GM13977 (cell line): ENCODE measurements at regions not wholly inside any gene's neighbourhood (a gene's known extent, or its start where the extent isn't known, plus 50 kb on each side); places are given as distances from the start of the nearest gene placed in this dataset.

Experiments
- DNase-seq: peaks from one replicate; pipeline ENCODE4 v3.0.0; 2012; ENCODE audit warnings: low spot score
- in situ Hi-C: fragments of 300-500 bp; cut with MboI; formaldehyde crosslinking; loops from one replicate; pipeline ENCODE4 v1.12.0; 2022; ENCODE audit warnings: low sequenced_read_pairs, low pct_unique_long_range_greater_than_20kb, mixed read lengths, inconsistent platforms; ENCODE audit not compliant: unreplicated experiment
- TF ChIP-seq, protein P1 (sequence below): IDR thresholded peaks from 2 replicates; pipeline ENCODE4 v1.5.1; 2012; ENCODE audit warnings: mild to moderate bottlenecking, control low read depth; ENCODE audit not compliant: insufficient read depth; ENCODE audit errors: extremely low read depth, missing control alignments

DNA sequence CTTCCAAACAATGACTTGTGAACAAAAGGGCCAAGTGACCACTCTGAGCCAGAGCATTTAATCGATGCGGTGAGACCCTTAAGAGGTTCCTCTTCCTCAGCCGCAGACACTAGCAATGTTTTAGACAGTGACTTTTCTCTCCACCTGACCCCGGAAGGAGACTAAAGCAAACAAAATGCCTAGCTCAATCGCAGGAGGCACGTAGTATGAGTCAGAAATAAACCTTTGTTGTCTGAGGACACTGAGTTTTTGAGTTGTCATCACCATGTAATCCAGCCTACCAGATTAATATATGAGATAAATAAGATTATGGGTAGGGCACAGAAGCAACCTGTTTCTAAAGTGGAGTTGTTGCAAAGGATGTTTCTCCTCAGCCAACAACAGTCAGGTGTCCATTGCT lies 326.2 kb upstream of the DUSP10 start:
- DNase-seq: no peak
- TF ChIP-seq, protein P1, sequence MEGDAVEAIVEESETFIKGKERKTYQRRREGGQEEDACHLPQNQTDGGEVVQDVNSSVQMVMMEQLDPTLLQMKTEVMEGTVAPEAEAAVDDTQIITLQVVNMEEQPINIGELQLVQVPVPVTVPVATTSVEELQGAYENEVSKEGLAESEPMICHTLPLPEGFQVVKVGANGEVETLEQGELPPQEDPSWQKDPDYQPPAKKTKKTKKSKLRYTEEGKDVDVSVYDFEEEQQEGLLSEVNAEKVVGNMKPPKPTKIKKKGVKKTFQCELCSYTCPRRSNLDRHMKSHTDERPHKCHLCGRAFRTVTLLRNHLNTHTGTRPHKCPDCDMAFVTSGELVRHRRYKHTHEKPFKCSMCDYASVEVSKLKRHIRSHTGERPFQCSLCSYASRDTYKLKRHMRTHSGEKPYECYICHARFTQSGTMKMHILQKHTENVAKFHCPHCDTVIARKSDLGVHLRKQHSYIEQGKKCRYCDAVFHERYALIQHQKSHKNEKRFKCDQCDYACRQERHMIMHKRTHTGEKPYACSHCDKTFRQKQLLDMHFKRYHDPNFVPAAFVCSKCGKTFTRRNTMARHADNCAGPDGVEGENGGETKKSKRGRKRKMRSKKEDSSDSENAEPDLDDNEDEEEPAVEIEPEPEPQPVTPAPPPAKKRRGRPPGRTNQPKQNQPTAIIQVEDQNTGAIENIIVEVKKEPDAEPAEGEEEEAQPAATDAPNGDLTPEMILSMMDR: no peak
- in situ Hi-C loops: no loop called here

DNA sequence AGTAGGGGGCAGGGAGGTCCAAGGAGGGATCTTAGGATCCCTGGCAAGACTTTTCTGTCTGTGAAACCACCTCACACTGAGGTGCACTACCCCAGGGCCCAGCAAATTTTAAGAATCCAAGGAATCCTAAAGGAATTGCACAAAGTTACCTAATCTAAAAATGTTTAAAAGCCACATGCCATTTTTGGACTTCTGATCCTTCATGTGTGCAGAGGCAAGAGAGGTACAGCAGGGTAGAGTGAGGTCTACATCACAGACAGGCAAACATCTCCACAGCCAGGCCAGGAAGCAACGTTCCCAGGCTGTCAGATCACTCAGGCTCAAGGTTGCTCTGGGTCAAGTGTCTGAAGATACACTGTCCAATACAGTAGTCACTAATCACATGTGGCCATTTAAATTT lies 324.6 kb upstream of the DUSP10 start:
- no peak for DNase-seq
- TF ChIP-seq, protein P1: no peak
- in situ Hi-C loops: no loop called here

DNA sequence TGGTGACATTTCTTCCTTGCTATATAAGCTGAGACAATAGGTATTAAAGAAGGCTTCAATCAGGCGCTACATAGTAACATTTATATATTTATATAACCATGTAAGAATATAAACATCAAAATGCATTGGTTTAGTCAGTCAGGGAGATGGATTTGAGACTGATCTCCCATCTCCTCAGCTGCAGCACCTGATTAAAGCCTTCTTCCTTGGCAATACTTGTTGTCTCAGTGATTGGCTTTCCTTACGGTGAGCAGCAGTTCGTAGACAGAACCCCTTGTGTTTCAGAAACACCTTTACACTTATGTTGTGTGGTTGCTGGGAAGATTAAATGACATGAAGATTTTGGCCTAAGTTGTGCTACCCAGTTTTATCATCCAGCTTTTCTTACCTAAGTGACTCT lies 323.3 kb upstream of the DUSP10 start:
- in situ Hi-C loops: no loop called here
- no peak for DNase-seq
- TF ChIP-seq, protein P1: no peak

DNA sequence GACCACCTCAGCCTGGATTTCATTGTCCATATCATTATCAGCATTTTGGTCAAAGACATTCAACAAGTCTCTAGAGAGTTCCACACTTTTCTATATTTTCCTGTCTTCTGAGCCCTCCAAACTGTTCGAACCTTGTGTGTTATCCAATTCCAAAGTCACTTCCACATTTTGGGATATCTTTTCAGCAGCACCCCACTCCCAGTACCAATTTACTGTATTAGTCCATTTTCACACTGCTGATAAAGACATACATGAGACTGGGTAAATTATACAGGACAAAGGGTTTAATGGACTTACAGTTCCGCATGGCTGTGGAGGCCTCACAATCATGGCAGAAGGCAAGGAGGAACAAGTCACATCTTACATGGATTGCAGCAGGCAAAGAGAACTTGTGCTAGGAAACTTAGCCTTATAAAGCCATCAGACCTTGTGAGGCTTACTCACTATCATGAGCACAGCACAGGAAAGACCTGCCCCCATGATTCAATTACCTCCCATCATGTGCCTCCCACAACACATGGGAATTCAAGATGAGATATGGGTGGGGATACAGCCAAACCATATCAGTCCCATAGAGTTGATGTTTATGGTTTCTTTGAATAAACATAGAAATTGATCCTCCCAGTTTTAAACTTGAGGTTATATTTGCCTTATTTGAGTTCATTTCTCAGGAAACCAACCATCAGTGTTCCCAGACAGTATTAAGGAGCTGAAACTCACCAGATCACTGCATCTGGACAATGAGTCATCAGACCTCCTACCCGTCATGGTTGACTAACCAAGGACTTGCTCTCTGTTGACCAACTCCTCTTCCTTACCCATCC lies 322.7 kb upstream of the DUSP10 start:
- TF ChIP-seq, protein P1: no peak
- in situ Hi-C loops: no loop called here
- DNase-seq: no peak

DNA sequence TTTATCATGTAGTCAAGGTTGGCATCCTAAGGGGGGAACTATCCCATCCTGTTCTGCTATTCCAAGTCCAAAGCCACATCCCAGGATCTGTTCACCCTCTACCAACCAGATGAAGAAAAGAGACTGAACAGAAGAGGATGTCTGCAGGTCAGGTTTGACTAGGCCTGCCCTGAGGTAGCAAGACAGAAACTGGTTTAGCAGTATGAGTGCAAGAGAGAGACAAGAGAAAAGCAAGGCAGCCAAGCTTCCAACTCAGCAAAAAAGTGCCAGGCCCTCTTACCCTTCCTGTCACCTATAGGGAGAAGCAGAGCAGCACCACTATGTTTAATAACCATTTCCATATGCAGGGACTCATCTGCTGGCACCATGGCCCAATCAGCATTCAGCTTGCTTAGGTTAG lies 320.8 kb upstream of the DUSP10 start:
- in situ Hi-C loops: no loop called here
- no peak for DNase-seq

DNA sequence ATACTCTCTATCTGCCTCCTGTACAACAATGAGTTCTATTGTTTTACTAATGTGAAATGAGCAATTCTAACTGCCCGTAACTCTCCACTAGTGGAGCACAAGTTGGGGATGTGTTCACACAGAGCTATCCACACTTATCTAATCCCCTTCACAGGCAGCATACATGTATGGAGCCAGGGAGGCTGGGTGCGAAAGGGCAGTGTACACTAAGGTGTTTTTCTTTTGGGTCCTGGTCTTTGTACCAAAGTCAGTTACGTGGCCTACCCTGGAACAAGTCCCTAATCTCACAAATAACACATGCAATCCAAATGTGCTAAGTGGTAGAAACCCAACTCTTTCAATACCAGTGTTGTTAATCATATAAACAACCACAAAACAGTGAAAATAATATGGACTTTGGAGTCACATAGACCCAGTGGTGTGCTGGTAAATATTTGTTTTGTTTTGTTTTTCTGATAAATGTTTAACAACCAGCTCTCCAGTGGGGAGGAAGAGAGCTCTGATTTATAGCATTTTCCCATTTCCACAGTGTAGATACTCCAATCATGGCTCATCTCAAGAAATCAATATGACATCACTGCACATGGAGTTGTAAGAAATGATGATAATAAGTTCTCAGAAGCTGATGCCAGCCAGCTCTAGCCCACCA lies 319.9 kb upstream of the DUSP10 start:
- TF ChIP-seq, protein P1: no peak
- in situ Hi-C loops: no loop called here
- DNase-seq: no peak

More for the DNA sequence above, 320.8 kb upstream of the DUSP10 start:
- TF ChIP-seq, protein P1: no peak
